CMK (cell line): ENCODE measurements at regions not wholly inside any gene's neighbourhood (a gene's known extent, or its start where the extent isn't known, plus 50 kb on each side); places are given as distances from the start of the nearest gene placed in this dataset.

Experiments
- DNase-seq: peaks from one replicate; pipeline ENCODE4 v3.0.0-alpha.2; 2010; ENCODE audit warnings: low read depth

DNA sequence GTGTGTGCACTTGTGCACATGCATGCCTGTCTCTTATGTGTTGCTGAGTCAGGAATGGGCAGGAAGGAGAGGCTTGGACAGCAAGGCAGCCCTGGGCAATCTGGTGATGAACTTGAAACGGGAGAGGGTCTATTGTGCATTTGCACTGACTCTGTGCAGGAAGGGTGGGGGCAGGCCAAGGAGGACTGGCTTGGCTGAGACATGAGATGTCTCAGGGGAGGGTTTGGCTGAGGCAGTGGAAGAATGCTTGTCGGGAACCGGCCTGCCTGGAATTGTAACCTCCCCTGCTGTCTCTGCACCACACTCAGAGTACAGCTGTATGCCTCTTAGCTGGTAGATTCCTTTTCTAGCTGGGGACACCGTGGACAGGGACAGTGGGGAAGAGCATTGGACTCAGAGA, 176.1 kb upstream of the TNP1 start:
- no peak for DNase-seq

DNA sequence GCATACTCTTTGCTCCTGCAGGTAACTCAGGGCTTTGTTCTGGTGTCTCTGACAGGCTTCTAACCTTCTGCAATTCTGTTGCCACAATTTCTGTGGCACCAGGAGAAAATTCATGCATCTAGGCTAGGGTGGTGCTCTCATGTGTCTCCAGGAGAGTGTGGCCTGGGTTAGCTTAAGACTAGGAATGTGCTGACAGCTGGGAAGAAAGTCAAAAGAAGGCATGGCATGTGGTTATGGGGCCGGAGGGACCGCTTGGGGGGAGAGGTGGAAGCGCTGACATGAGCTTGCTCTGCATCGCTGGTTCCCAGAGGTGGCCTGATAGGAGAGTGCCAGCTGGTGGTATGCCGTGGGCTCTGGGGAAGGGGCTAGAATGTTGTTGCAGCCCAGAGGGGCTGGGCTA, 173.3 kb upstream of the TNP1 start:
- no peak for DNase-seq

DNA sequence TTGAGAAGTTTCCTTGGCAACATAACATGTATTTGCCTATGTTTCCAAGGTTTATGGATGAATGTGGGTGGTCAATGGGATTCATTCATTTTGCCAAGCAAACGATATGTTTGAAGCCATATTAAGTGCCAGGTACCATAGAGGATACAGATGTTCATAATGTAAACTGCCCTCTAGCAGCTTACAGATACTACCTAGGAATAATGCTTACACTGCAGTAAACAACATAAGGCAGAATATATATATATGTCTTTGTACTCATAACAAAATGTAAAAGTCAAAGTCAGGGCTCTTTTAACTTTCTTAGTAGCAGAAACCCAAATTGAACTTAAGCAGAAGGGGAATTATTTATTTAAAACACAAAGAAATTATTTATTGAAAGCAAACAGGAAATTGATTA, 171.6 kb upstream of the TNP1 start:
- DNase-seq: no peak

DNA sequence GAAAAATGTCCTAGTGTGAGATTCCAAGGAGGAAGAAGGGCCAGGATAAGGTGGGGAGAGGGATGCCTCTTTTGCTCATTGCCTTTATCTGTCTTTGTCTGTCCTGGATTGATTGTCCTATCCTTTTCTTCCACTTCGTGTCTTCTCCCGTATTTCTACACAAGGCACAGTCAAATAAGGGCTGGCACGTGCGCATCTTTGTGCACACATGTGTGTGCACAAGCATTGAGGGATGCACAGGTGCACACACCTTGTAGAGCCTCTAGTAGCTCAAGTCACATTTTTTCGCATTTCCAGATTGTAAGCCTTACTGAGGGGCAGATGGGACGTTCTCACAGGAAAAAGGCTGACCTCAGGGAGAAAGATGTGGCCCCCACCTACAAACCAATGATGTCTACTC, 170.2 kb upstream of the TNP1 start:
- no peak for DNase-seq

DNA sequence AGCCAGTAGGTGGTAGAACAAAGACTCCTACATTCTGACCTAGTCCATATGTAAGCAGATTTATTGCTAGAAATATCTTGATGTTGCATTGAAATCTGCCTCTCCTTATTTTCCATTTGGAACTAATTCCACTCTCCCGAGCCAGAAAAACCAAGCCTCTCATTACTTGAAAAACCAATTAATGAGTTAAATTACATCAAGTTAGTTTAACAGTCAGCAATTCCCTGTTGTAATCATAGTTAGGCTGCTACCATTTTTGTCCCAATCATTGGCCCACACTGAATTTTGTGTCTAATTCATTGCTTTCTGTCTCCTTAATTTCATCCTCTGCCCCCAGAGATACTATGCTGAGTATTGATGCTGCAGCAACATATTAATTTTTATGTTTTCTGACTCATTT, 168.3 kb upstream of the TNP1 start:
- DNase-seq: no peak

DNA sequence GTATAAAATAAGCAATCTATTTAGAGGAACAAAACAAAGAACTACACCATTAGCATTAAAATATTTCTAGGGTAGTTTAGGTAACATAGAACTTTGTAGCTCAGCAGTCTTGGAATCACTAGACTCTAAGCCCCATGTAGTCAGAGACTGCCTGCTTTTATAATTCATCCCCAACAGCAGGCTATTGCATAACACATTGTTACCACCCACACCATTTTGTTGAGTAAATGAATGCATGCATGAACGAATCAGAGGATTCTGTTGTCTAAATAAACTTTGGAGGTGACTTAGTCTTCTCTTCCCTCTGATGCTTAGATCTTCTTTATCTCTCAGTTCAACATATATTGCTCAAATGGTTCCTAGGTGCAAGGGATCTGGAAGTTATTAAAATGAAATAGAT, 167.6 kb upstream of the TNP1 start:
- no peak for DNase-seq

DNA sequence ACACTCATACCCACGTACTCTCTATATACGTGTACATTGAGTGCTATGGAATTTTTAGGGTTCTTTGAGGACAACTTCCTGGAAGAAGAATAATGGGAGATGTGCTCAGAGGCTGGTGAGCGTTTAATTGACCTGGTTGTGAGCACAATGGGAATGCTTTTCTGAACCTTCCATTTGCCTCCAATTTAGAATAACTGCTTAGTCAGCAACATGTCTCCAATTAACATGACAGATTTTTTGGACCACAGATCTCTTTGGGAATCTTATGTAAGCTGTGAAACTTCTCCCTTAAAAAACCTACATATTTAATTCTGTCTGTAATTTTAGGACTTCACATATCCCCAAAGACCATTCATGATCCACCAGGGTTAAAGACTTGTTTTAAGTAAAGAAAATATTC, 166.7 kb upstream of the TNP1 start:
- no peak for DNase-seq

DNA sequence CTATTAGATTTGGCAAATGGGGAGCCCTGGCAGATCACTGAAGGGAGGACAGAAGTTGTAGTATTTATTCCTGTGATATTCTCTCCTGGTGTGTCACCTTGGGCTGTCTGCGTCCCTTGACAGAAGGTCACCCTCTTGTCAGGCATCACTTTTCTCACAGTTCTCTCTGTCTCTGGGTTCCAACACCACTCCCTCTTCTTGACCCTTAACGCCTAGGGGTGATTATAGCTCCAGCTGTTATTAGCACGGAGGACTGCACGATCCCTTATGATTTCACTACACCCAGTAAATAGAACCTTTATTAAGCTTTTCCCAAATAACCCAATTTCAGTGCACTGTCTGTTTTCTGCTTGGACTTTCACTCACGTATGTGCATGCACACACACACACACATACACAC, 166.3 kb upstream of the TNP1 start:
- no peak for DNase-seq

DNA sequence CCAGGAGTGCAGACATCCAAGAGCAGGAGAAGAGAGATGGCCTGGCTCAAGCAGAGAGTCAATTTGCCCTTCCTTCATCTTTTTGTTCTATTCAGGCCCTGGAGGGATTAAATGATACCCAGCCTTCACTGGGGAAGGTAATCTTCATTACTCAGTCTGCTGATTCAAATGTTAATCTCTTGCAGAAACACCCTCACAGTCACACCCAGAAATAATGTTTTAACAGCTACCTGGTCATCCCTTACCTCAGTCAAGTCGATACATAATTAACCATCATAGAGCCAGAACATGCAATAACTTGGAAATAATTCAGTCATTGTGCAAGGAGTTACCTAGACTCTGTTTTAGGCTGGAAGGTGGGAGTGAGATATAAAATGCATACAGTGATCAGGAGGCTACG, 163.7 kb upstream of the TNP1 start:
- no peak for DNase-seq

DNA sequence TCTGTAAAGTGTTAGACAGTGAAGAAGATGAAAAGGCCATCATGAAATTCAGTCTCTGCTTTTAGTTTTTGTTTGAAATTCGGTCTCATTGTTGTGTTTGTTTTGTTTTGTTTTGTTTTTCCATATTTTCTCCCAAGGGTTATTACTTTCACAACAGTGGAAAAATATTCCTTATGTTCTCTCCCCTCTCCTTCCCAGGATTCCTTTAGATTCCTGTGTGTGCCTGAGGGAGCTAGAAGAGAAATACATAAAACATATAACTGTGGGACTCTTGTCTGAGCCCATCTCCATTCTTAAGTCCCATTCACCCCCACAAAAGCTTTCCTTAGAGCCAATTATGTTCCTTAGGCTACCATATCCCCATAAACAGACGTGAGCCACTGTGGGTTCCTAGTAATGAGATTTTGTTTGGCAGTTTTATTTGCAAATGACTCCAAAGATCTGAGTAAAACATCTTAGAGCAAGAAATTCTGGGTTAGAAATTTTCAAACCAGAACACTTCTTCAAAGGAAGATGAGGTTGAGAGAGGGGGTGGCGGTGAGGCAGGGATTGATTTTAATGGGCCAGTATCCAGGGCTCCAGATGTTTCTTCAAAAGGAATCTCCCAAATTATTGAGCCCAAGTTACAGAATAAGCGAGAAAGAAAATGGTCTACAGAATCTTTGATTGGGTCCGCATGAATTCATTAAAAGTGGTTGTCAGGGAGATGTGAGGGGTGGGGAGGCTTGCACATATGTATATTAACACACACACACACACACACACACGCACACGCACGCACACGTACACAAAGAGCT, 157.8 kb upstream of the TNP1 start:
- DNase-seq: no peak

DNA sequence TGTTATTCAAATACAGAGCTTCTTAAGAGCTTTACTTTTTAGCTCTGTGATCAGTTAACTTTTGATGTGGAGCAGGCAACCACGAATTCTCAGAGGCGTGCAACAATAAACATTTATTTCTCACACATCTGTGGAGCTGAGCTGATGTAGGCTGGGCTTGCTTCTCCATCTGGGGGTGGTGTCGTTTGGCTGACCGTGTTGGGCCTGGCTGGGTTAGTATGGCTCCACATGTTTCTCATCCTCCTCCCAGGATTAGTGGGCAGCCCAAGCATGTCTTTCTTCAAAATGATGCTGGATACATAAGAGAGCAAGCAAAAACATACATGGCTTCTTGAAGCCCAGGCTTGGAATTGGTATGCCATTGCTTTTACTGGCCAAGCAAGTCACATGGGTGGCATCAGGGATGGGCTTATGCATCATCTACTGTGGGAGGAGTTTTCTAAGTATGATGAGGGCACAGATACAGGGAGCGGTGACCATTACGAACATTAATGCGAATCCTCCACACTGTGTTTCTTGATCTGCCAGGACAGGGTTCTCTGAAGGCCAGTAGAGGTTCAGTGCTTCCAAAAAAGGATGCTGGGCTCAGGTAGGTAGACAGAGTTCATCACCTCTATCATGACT, 157.0 kb upstream of the TNP1 start:
- no peak for DNase-seq

DNA sequence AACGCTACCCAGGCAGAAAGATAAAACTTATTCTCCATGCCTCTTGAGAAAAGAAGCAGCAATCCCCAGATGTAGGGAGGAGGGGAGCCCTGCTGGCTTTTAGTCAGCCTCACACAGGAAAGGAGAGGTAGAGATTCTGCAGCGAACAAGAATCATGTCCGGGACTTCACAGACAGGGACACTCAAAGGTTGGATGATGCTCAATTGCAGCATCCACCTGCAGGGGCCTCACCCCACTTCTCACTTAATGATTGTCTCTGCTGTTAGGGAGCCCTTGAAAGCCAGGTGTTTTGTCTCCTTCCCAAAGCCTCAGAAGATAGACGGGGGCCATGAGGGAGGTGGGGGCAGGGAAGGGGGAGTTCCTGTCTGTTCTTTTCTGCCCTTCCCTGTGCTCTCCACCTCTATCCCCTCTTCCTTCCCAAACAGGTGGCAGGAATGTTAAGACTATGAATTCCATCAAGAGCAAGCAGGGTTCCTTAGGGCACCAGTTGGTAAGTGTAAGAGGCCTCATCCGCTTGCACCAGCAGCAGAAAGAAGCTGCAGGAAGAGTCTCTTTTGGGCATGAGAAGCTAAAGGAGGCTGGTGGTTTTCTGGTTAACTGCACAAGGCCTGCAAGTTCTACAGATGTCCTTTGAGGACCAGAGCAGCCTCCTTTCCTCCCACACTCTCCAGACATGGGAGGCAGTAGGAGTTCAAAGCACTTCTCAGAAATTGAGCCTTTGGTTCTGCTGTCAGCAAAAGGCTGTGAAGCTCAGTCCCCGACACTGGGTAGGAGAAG, 154.7 kb upstream of the TNP1 start:
- no peak for DNase-seq

DNA sequence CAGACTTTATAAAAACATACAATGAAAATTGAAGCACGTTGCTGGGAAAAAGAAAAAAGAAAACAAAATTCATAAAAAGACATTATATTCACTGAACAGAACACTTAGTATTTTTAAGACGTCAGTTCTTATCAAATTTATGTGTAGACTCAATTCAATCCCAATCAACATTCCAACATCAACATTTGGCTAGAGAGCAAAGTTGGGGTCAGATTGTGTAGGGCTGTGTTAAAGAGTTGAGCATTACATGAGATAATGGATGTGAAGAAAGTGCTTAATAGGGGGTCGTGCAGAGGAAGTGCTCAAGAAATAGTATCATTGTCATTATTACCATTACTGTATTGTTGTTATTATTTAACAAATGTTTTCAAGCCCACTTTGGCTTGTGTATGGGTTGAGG, 154.1 kb upstream of the TNP1 start:
- no peak for DNase-seq

DNA sequence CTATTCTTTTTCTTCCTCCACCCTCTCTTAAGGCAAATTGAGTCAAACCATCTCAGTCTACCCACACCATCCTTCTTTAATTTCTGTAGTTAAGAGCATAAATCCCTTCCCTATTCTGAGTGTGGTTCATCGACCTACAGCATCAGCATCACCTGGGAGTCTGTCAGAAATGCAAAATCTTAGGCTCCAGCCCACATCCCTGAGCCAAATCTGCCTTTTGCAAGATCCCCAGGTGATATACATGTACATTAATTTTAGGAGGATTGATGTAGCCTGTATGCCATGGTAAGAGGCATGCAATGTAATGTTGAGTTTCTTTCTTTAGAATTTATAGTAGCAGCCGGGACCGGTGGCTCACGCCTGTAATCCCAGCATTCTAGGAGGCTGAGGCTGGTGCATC, 151.7 kb upstream of the TNP1 start:
- no peak for DNase-seq

DNA sequence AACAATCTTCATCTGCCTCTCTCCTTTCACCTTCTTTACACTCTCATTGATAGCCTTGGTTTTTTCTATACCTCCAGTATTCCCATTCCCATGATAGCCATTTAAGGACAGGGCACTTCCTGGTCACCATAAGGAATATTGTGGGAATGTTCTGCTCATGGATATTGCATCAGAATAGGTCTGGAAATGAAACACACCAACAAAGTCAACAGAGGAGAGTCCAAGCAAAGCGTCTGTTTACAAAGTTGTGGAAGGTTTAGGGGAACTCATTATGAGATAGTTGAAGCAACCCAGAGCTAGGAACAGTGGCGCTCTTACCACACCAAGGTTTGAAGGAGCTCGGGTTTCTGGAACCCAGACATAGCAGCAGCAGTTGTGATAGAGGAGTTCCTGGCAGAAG, 150.3 kb upstream of the TNP1 start:
- no peak for DNase-seq

DNA sequence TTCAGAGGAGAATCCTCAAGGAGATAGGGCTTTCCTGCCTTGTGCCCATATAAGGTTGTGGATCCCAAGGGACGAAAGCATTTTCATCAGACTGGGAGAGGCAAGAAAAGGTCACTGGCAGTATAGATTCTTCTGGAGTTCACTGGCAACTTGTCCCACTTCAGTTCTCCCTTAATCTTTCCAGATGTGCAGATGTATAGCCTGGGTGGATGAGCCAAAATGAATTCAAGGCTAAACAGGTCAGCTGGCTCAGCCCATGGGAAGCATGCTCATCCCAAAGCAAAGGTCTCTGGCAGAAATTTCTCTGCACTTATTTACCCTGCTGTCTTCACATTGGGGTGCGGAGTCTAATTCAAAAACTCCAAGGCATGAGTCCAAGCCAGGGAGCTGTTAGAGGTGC, 148.9 kb upstream of the TNP1 start:
- DNase-seq: no peak

DNA sequence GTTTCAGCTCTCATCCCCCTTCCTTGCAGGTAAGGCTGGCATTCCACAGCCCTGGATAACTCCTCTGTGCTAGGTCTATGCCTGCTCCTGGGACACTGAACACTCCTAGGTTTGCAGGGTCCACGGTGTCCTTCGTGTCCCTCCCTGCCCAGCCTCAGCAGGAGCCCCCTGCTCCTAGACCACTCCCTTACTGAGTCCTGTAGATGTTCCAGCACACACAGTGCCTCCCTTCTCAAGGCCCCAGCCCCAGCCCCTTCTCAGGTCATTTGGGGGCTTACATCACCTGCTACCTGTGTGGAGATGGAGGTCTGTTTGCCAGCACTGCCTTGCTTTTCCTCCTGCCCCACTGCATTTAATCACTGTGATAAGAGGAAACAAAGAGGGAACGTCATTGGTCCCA, 146.4 kb upstream of the TNP1 start:
- DNase-seq: no peak

DNA sequence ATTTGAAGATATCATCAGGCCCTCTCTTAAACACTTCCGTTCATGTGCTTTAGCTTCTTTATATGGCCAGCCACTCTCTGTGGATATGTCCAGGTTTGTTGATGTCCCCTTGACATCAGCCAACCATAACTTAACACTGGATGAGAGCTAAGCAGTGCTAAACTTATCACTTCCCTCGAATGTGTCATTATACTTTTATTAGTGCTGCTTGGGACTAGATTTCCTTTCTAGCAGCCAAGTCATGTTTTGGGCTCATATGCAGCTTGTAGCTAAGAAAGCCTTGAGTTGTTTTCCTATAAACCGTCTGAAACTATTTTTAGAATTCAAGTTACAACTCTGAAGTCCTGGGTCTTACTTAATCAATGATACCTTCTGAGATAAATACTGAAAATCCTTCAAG, 144.8 kb upstream of the TNP1 start:
- DNase-seq: no peak

DNA sequence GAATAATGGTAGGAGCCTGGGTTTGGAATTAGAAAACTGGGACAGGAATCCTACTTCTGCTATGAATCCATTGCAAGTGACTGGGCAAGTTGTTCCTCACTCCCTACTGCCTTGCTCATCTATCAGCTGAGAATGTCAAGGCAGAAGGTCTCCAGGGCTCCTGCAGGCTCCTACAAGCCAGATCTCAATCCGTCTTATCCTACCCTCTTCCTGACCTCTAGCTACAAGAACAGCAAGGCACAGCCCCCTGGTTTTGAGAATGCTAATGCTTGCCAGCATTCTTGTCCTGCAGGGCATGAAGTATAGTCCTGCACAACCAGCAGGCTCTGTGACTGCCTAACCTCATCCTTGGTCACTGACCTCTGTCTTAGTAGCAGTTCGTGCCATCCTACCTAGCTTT, 141.9 kb upstream of the TNP1 start:
- DNase-seq: no peak

DNA sequence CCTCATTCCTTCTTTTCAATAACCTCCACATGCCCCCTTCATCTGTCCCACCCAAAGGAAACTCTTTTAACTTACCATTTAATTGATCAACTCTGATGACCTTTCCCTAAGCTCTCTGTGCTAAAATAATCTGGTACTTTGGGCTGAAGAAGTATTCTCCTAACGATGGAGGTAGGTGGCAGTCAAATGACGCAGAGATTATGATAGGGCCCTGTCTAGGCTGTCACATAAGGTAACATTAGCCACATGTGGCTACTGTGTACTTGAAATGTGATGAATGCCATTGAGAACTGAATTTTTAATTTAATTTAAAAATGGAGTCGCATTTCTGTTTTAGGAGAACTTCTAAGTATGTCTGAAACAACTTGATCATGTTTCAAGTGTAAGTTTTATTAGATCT, 140.5 kb upstream of the TNP1 start:
- DNase-seq: no peak

DNA sequence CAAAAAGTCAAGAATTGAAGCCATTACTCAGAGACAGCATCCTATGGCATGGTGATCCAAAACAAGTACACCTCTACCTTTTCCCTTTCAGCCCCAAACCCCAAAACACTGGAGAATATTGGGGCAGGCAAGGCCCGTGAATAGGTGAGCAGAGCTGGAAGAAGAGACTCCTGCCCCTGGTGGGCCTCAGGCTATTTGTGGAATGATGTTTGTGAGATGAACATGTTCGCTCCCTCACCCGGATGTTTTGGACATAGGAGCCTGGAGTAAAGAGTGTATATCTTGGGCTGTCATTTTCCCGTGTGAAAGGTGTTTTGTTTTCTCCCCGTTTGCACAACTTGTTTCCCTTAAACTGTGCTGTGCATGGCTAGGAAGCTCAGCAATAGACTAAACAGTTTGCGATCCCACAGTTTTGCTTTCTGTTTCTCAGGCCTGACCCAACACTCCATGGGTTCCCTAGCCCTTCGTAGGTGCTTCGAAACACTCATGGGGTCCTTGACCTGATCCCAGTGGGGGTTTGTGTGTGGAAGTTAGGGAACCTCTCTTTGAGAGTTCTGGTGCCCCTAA, 136.5 kb upstream of the TNP1 start:
- DNase-seq: no peak

DNA sequence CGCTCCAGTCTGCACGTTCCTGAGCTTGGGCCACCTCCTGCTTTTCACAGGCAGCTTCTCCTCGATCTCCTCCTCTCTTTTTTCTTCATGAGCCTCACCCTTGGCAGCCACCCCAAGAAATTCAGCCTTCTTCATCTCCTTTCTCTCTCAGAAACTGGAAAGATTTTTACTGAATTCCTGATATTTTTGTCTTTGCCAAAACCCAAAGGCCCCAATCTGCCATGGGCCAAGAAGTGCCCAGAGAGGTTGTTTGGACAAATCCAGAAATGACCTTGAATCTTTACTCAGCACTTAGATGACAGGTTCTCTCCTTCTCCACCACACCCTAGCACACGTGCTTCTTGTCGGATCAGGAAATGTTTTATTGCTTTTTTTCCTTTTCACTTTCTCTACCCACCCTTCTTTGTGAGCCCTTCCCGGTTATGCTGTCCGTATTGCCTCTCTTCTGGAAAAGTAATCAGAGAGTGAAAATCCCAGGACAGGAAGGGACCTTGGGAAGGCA, 134.5 kb upstream of the TNP1 start:
- DNase-seq: no peak
